Heart right ventricle (tissue), 16 donors: ENCODE measurements at regions not wholly inside any gene's neighbourhood (a gene's known extent, or its start where the extent isn't known, plus 50 kb on each side); places are given as distances from the start of the nearest gene placed in this dataset.

Experiments
- ATAC-seq, 8 donors: fragments of 200-7000 bp; cut with Tn5 transposase; one replicate each; pipeline ENCODE4 v1.9.1; 2020; ENCODE audit warnings: mild to moderate bottlenecking in 8 of 8, moderate library complexity in 8 of 8, moderate number of reproducible peaks in 1 of 8
- DNase-seq, 2 donors: peaks; one replicate each; pipeline ENCODE4 v3.0.0-alpha.2; 2020
- H3K27ac ChIP-seq, 10 donors: fragments of 200-600 bp; sonication (generic) in 2 of 10; one replicate each; pipeline versions ENCODE4 v1.5.0 to v1.8.0; 2020 to 2022; ENCODE audit warnings: mild to moderate bottlenecking in 3 of 10
- H3K27me3 ChIP-seq, 7 donors: fragments of 200-600 bp; one replicate each; pipeline ENCODE4 v1.8.0; 2021 to 2022; ENCODE audit warnings: mild to moderate bottlenecking in 2 of 7
- H3K36me3 ChIP-seq, 9 donors: fragments of 200-600 bp; sonication (generic) in 1 of 9; one replicate each; pipeline versions ENCODE4 v1.5.0 to v1.8.0; 2020 to 2022; ENCODE audit warnings: mild to moderate bottlenecking in 2 of 9
- H3K4me1 ChIP-seq, 9 donors: fragments of 200-600 bp; sonication (generic) in 1 of 9; one replicate each; pipeline versions ENCODE4 v1.5.0 to v1.8.0; 2020 to 2022; ENCODE audit warnings: mild to moderate bottlenecking in 4 of 9
- H3K4me3 ChIP-seq, 10 donors: fragments of 200-600 bp; sonication (generic) in 2 of 10; one replicate each; pipeline versions ENCODE4 v1.5.0 to v1.8.0; 2020 to 2022; ENCODE audit warnings: mild to moderate bottlenecking in 7 of 10, moderate library complexity in 2 of 10
- H3K9me3 ChIP-seq, 11 donors: fragments of 200-600 bp in 10 of 11; sonication (generic) in 2 of 11; one replicate each; pipeline versions ENCODE4 v1.5.0 to v1.8.0; 2013 to 2022; ENCODE audit warnings: mild to moderate bottlenecking in 2 of 11, control low read depth in 1 of 11, moderate library complexity in 1 of 11
- CTCF ChIP-seq, 9 donors: fragments of 200-600 bp; sonication (generic) in 2 of 9; IDR thresholded peaks; one replicate each; pipeline versions ENCODE4 v1.5.0 to v1.8.0; 2021 to 2022; ENCODE audit warnings: antibody characterized with exemption in 9 of 9, mild to moderate bottlenecking in 5 of 9, moderate library complexity in 1 of 9
- WGBS, 2 donors: extraction: QIAGEN DNeasy Blood & Tissue Kit; methylation state at CpG; one replicate each; pipeline ENCODE4 v1.1.7; 2013; ENCODE audit warnings: inconsistent platforms in 1 of 2; 5-methylcytosine and 5-hydroxymethylcytosine counted together
- intact Hi-C, 10 donors: fragments of 100-400 bp; cut with DNase I; formaldehyde crosslinking; loops; one replicate each; pipeline versions ENCODE4 v1.11.1 to v1.14.2; 2022
- microRNA-seq, 2 donors: library from miRNA; unstranded; fragments of <30 nt; microRNA quantifications; one replicate each; pipeline ENCODE4 v1.2.0, GENCODE V29; 2021
- donor health status: Arrhythmogenic right ventricular cardiomyopathy.
- donor health status: ischemic (EF 13 %, LVEDD 7.1; RV severe dilation, severe dysfunction).
- donor health status: healthy with polysubstance abuse.
- donor health status: DM: no; HTN: yes; CAD: no.
- donor health status: DM: no; HTN: no; CAD: no.
- donor health status: ischemic (EF 25% LVEDD 6.9; RV normal size, moderate dysfunction).
- donor health status: ischemic (EF 25% LVEDD 5.7; RV mildly dilated, moderate dysfunction).
- donor health status: healthy.
- donor health status: DM: yes; HTN: yes; CAD: no.
- donor health status: Ischemic cardiomyopathy.
- donor health status: ischemic (EF 35%, LVEDD 5.7; RV mildly dilated, moderate dysfunction).
- donor health status: nonischemic (EF 11% LVEDD 7.7; RV severe dilation, severe dysfunction).
- donor health status: DM: yes; HTN: yes; CAD: no.
- donor health status: PGD.
- donor health status: ischemic (EF 29% LVEDD 5.4; RV normal size, mild dysfunction).
- donor health status: nonischemic (EF 23%, LVEDD 6.1; RV moderate dilation, normal function).

- no peak overlapping the region for H3K4me3 ChIP-seq
- no peak for TF ChIP-seq CTCF (IDR thresholded peaks at IDR 0.05)
- WGBS, 2 donors: 97 to 98% methylated on average over 1 of the region's 1 CpG
- H3K27me3 ChIP-seq: no peaks in the 10 kb centered on the region
- H3K27ac ChIP-seq: no peak overlapping the region
- H3K9me3 ChIP-seq: no peaks in the 10 kb centered on the region
- ATAC-seq (no peak), DNase-seq (no peak)
- intact Hi-C loops: no loop called here
- peaks cover 0 to 4% (median 0%) of the 10 kb centered on the region in 9 donors for H3K4me1 ChIP-seq
- no peaks in the 10 kb centered on the region for H3K36me3 ChIP-seq
These were observed 52.7 kb upstream of the ITGA4 start for GRCh38 chr2:181404472-181404871.

GRCh38 chr2:181407171-181407570 is 50.0 kb upstream of the ITGA4 start:
- Histone ChIP-seq H3K27ac (no peak overlapping the region), H3K9me3 (no peaks in the 10 kb centered on the region), H3K36me3 (no peaks in the 10 kb centered on the region), H3K27me3 (no peaks in the 10 kb centered on the region), H3K4me1 (peaks cover 0 to 4% (median 0%) of the 10 kb centered on the region in 9 donors), H3K4me3 (no peak overlapping the region)
- 68 to 85% methylated on average over 3 of the region's 3 CpGs for WGBS, 2 donors
- intact Hi-C loops: no loop called here
- TF ChIP-seq CTCF (IDR thresholded peaks at IDR 0.05): no peak
- DNase-seq (no peak), ATAC-seq (peak in 5 of 8 donors; percentile 25 to 61 (median 33))

Small RNA genes lying in the stretch of these regions (microRNA-seq; reads per million reads assigned to microRNA genes)
- gene MIR4437: 0 reads per million in 2 donors
